ENCODE measurements at regions not wholly inside any gene's neighbourhood (a gene's known extent, or its start where the extent isn't known, plus 50 kb on each side); places are given as distances from the start of the nearest gene placed in this dataset.
"Not testable (repeated sequence)": the region's sequence is repeated elsewhere in the genome, so short reads cannot be mapped to it uniquely, and the experiment has no call there.

DNA sequence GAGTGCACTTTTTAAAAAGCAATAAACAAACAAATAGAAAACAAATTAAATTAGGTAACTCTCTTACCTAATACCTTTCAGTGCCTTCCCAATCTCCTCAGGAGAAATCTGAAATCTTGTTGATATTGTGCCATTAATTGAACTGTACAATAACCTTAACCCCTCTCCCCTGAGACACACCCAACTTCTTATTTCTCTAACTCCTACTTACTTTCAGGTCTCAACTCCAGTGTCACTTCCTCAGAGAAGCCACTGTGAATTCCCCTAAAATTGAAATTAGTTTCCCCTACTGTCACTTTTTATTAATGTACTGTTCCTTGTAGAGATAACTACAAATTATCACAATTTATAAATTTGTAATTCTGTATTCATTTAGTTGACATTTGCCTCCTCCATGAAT lies 295.3 kb upstream of the TNC start:
- no peak for DNase-seq (ENCODE audit: extremely low read depth in 1 of 11, low read depth in 9 of 11, low spot score in 4 of 11)

GRCh38 chr9:115413766-115414382 lies 295.9 kb upstream of the TNC start:
- DNase-seq (ENCODE audit: extremely low read depth in 1 of 11, low read depth in 9 of 11, low spot score in 4 of 11), result no peak

DNA sequence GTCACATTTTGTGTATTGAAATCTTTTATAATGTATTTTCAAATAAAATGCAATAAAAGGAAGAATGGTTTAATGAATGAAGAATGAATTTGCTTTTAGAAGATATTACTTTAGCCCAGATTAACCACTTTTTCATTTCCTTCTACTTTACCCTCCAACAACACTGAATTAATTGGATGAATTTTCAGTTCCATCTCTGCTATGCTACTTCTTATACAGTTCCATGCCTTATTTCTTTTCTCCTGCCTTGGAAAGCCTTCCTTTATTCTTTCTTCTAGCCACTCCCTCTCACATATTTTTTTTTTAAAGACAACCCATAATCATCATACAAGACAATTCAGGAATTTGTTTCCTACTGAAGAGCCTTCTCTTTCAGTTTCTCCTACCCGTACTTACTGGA lies 296.6 kb upstream of the TNC start:
- no peak for DNase-seq (ENCODE audit: extremely low read depth in 1 of 11, low read depth in 9 of 11, low spot score in 4 of 11)

- DNase-seq (ENCODE audit: extremely low read depth in 1 of 11, low read depth in 9 of 11, low spot score in 4 of 11), result no peak
These were observed 297.5 kb upstream of the TNC start for GRCh38 chr9:115415450-115415849.

- no peak for DNase-seq (ENCODE audit: extremely low read depth in 1 of 11, low read depth in 9 of 11, low spot score in 4 of 11)
These were observed 298.3 kb upstream of the TNC start for GRCh38 chr9:115416299-115416698.

DNA sequence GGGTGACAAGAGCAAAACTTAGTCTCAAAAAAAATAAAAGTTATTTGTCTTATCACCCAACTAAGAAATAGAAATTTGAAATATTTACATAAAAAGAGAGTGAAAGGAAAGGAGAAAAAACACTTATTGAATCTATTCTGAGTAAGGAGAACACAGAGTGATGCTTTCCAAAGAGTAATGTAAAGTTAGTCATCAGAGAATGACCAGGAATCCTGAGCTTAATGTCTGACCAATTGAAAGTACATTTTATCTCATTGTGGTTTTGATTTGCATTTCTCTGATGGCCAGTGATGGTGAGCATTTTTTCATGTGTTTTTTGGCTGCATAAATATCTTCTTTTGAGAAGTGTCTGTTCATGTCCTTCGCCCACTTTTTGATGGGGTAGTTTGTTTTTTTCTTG lies 300.2 kb upstream of the TNC start:
- not testable (repeated sequence) for DNase-seq (ENCODE audit: extremely low read depth in 1 of 11, low read depth in 9 of 11, low spot score in 4 of 11)

- no peak for DNase-seq (ENCODE audit: extremely low read depth in 1 of 11, low read depth in 9 of 11, low spot score in 4 of 11)
These were observed 305.0 kb upstream of the TNC start for GRCh38 chr9:115422932-115423440.

- DNase-seq (ENCODE audit: extremely low read depth in 1 of 11, low read depth in 9 of 11, low spot score in 4 of 11), result no peak
These were observed 305.7 kb upstream of the TNC start for GRCh38 chr9:115423646-115424045.

DNA sequence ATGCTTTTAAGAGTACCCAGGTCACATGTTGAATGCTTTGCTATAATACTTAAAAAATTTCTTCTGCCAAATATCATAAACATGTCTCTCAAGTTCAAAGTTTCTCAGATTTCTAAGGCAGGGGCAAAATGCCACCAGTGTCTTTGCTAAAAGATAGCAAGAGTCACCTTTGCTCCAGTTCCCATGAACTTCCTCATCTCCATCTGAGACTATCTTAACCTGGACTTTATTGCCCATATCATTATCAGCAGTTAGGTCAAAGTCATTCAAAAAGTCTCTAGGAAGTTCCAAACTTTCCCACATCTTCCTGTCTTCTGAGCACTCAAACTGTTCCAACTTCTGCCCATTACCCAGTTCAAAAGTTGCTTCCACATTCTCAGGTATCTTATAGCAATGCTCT lies 307.6 kb upstream of the TNC start:
- DNase-seq (ENCODE audit: extremely low read depth in 1 of 11, low read depth in 9 of 11, low spot score in 4 of 11), result no peak

DNA sequence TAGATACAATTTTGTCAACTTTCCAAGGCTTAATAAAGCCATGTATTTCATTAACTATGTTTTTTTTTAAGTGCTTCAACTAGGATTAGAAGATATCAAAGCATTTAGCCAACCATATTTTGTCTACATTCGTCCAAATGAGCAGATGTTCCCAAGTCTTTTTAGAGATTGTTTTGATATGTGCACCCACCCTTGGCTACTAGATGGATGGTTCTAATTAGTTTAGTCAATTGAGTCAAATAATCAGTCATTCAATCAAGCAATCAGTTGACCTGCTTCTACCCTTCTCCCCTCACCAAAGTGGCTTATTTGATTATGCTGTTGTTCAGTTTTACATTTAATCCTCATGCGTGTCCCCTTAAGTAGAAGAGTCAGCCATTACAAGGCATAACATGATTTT lies 319.5 kb upstream of the TNC start:
- DNase-seq (ENCODE audit: extremely low read depth in 1 of 11, low read depth in 9 of 11, low spot score in 4 of 11), result no peak

- no peak for DNase-seq (ENCODE audit: extremely low read depth in 1 of 11, low read depth in 9 of 11, low spot score in 4 of 11)
These were observed 321.7 kb upstream of the TNC start for GRCh38 chr9:115439641-115440040.

GRCh38 chr9:115442054-115442453 lies 324.1 kb upstream of the TNC start:
- no peak for DNase-seq (ENCODE audit: extremely low read depth in 1 of 11, low read depth in 9 of 11, low spot score in 4 of 11)

- no peak for DNase-seq (ENCODE audit: extremely low read depth in 1 of 11, low read depth in 9 of 11, low spot score in 4 of 11)
These were observed 325.9 kb upstream of the TNC start for GRCh38 chr9:115443890-115444289.

DNA sequence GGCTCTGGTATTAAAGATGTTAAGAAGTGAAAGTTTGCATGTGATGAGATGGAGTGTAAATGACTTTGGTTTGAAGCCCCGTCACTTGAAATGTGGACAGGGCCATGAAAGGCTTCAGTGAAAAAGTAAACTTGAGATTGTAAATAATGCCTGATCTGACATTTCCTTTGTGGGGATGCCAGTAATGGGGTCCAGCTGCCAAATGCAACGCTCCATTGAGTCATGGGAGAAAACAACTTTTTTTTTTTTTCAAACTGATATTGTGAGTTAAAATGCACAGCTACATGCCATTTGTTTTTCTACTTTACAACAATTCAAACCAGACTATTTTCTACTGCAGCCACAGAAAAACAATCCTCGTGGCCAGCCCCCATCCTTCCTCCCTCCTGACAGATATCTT lies 327.0 kb upstream of the TNC start:
- DNase-seq (ENCODE audit: extremely low read depth in 1 of 11, low read depth in 9 of 11, low spot score in 4 of 11), result peak in 3 of 11 donors; percentile 69 to 76 (median 76)

DNA sequence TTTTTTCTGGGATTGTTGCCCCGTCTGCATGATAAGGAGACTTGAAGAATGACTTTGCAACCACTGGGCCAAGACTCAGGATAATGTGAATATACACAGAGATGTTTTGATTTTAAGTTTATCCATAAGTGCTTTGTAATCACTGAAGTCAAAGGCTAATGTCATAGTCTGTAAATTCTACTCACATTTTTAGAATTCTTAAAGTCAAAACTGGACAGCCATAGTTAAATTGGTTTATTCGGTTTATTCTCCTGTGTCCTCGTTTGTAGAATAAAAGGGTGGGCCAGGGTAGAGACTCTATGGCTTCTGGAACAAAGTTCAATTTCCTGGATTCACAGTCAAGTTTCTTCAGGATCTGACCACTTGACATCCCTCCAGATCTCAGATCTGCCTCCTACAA lies 327.7 kb upstream of the TNC start:
- DNase-seq (ENCODE audit: extremely low read depth in 1 of 11, low read depth in 9 of 11, low spot score in 4 of 11), result peak in 2 of 11 donors; percentile 51 to 52

- no peak for DNase-seq (ENCODE audit: extremely low read depth in 1 of 11, low read depth in 9 of 11, low spot score in 4 of 11)
These were observed 338.6 kb upstream of the TNC start for GRCh38 chr9:115456515-115456914.

- no peak for DNase-seq (ENCODE audit: extremely low read depth in 1 of 11, low read depth in 9 of 11, low spot score in 4 of 11)
These were observed 343.3 kb upstream of the TNC start for GRCh38 chr9:115461280-115461679.

- no peak for DNase-seq (ENCODE audit: extremely low read depth in 1 of 11, low read depth in 9 of 11, low spot score in 4 of 11)
These were observed 344.7 kb upstream of the TNC start for GRCh38 chr9:115462623-115463022.

GRCh38 chr9:115466756-115467155 lies 348.8 kb upstream of the TNC start:
- DNase-seq (ENCODE audit: extremely low read depth in 1 of 11, low read depth in 9 of 11, low spot score in 4 of 11), result no peak

GRCh38 chr9:115469841-115470240 lies 351.9 kb upstream of the TNC start:
- no peak for DNase-seq (ENCODE audit: extremely low read depth in 1 of 11, low read depth in 9 of 11, low spot score in 4 of 11)

DNA sequence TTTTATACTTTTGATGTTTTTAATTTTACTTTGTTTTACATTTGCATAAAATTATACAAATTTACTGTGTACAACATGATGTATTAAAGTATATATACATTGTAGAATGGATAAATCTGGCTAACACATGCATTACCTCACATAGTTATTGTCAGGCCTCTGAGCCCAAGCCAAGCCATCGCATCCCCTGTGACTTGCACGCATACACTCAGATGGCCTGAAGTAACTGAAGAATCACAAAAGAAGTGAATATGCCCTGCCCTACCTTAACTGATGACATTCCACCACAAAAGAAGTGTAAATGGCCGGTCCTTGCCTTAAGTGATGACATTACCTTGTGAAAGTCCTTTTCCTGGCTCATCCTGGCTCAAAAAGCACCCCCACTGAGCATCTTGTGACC lies 355.1 kb upstream of the TNC start:
- not testable (repeated sequence) for DNase-seq (ENCODE audit: extremely low read depth in 1 of 11, low read depth in 9 of 11, low spot score in 4 of 11)
